WTC11 (cell line): ENCODE measurements at regions not wholly inside any gene's neighbourhood (a gene's known extent, or its start where the extent isn't known, plus 50 kb on each side); places are given as distances from the start of the nearest gene placed in this dataset.

Experiments
- ATAC-seq: fragments of 200-7000 bp; cut with Tn5 transposase; 2 replicates; pipeline ENCODE4 v1.10.0; 2021; ENCODE audit warnings: mild to moderate bottlenecking, moderate library complexity
- CTCF ChIA-PET: fragments of 300-600 bp; sonication (Branson Sonifier 250); formaldehyde crosslinking; loops from one replicate; lab custom pipeline; 2021; ENCODE audit warnings: antibody characterized with exemption; lab: Charles Lee
- POLR2A ChIA-PET: fragments of 350-600 bp; sonication (Branson Sonifier 250); formaldehyde crosslinking; loops from one replicate; lab custom pipeline; 2021; ENCODE audit warnings: antibody characterized with exemption; lab: Charles Lee
- DNase-seq: peaks from one replicate; pipeline ENCODE4 v3.0.0; 2021; ENCODE audit warnings: low spot score
- H3K27ac Mint-ChIP-seq: 2 replicates; pipeline ENCODE4 v1.8.0; 2021; ENCODE audit warnings: mixed read lengths
- H3K27me3 Mint-ChIP-seq: 2 replicates; pipeline ENCODE4 v1.8.0; 2021; ENCODE audit warnings: low read depth, mild to moderate bottlenecking, moderate library complexity, mixed read lengths
- H3K36me3 Mint-ChIP-seq: 2 replicates; pipeline ENCODE4 v1.8.0; 2021; ENCODE audit warnings: mixed read lengths
- H3K4me1 Mint-ChIP-seq: 2 replicates; pipeline ENCODE4 v1.8.0; 2022; ENCODE audit warnings: mixed read lengths
- H3K4me3 Mint-ChIP-seq: 2 replicates; pipeline ENCODE4 v1.8.0; 2021; ENCODE audit warnings: mild to moderate bottlenecking, moderate library complexity, mixed read lengths
- H3K9me3 Mint-ChIP-seq: 2 replicates; pipeline ENCODE4 v1.8.0; 2021; ENCODE audit warnings: mixed read lengths
- ATF2 ChIP-seq: sonication (generic); formaldehyde crosslinking; IDR thresholded peaks from 2 replicates; pipeline ENCODE4 v1.8.1; 2022; ENCODE audit warnings: low read depth, missing genetic modification reagents, borderline replicate concordance
- CREM ChIP-seq: sonication (generic); formaldehyde crosslinking; IDR thresholded peaks from 2 replicates; pipeline ENCODE4 v1.8.1; 2022; ENCODE audit warnings: mild to moderate bottlenecking, missing genetic modification reagents, moderate library complexity
- CTCF ChIP-seq: fragments of 200-600 bp; IDR thresholded peaks from 2 replicates; pipeline ENCODE4 v1.8.0; 2022; ENCODE audit warnings: antibody characterized with exemption
- E2F1 ChIP-seq: sonication (generic); formaldehyde crosslinking; IDR thresholded peaks from 2 replicates; pipeline ENCODE4 v1.8.0; 2022; ENCODE audit warnings: mild to moderate bottlenecking, missing genetic modification reagents
- EMX1 ChIP-seq: fragments of 250-450 bp; sonication (Bioruptor Pico); IDR thresholded peaks from 2 replicates; pipeline ENCODE4 v1.8.0; 2021; ENCODE audit warnings: mild to moderate bottlenecking
- ETV6 ChIP-seq: sonication (generic); formaldehyde crosslinking; IDR thresholded peaks from 2 replicates; pipeline ENCODE4 v1.8.1; 2022; ENCODE audit warnings: mild to moderate bottlenecking, missing genetic modification reagents
- FOXJ3 ChIP-seq: sonication (generic); formaldehyde crosslinking; IDR thresholded peaks from 2 replicates; pipeline ENCODE4 v1.9.0; 2021; ENCODE audit warnings: missing genetic modification reagents, mild to moderate bottlenecking, borderline replicate concordance
- FOXK1 ChIP-seq: sonication (generic); formaldehyde crosslinking; IDR thresholded peaks from 2 replicates; pipeline ENCODE4 v1.8.0; 2022; ENCODE audit warnings: mild to moderate bottlenecking, moderate library complexity, missing genetic modification reagents
- FOXP1 ChIP-seq: sonication (generic); formaldehyde crosslinking; IDR thresholded peaks from 2 replicates; pipeline ENCODE4 v1.8.0; 2022; ENCODE audit warnings: missing genetic modification reagents, mild to moderate bottlenecking, moderate library complexity, borderline replicate concordance
- HMGXB4 ChIP-seq: sonication (generic); formaldehyde crosslinking; IDR thresholded peaks from 2 replicates; pipeline ENCODE4 v1.8.1; 2023; ENCODE audit warnings: mild to moderate bottlenecking, moderate library complexity, missing genetic modification reagents
- IRF2 ChIP-seq: sonication (generic); formaldehyde crosslinking; IDR thresholded peaks from 2 replicates; pipeline ENCODE4 v1.8.0; 2022; ENCODE audit warnings: low read depth, missing genetic modification reagents, borderline replicate concordance
- JAZF1 ChIP-seq: fragments of 250-450 bp; sonication (Bioruptor Pico); IDR thresholded peaks from 2 replicates; pipeline ENCODE4 v1.9.0; 2021; ENCODE audit warnings: moderate library complexity, mild to moderate bottlenecking, inconsistent platforms
- MXD4 ChIP-seq: fragments of 250-450 bp; sonication (Bioruptor Pico); IDR thresholded peaks from 2 replicates; pipeline ENCODE4 v1.8.0; 2021; ENCODE audit warnings: mild to moderate bottlenecking, moderate library complexity, borderline replicate concordance
- NFE2L1 ChIP-seq: sonication (generic); formaldehyde crosslinking; IDR thresholded peaks from 2 replicates; pipeline ENCODE4 v1.8.1; 2023; ENCODE audit warnings: missing genetic modification reagents
- NFYB ChIP-seq: sonication (generic); formaldehyde crosslinking; conservative IDR thresholded peaks from 2 replicates; pipeline ENCODE4 v1.8.0; 2022; ENCODE audit warnings: low read depth, missing genetic modification reagents
- NR2C2 ChIP-seq: sonication (generic); formaldehyde crosslinking; IDR thresholded peaks from 2 replicates; pipeline ENCODE4 v1.8.0; 2022; ENCODE audit warnings: mild to moderate bottlenecking, missing genetic modification reagents
- OVOL2 ChIP-seq: fragments of 250-450 bp; sonication (Bioruptor Pico); IDR thresholded peaks from 2 replicates; pipeline ENCODE4 v1.9.0; 2021; ENCODE audit warnings: mild to moderate bottlenecking, borderline replicate concordance
- PRDM15 ChIP-seq: sonication (generic); formaldehyde crosslinking; IDR thresholded peaks from 2 replicates; pipeline ENCODE4 v1.8.0; 2022; ENCODE audit warnings: missing genetic modification reagents
- RELA ChIP-seq: sonication (generic); formaldehyde crosslinking; IDR thresholded peaks from 2 replicates; pipeline ENCODE4 v1.8.1; 2022; ENCODE audit warnings: missing genetic modification reagents, mild to moderate bottlenecking, borderline replicate concordance
- SMAD4 ChIP-seq: sonication (generic); formaldehyde crosslinking; IDR thresholded peaks from 2 replicates; pipeline ENCODE4 v1.8.0; 2022; ENCODE audit warnings: mild to moderate bottlenecking, missing genetic modification reagents
- ZNF219 ChIP-seq: sonication (generic); formaldehyde crosslinking; IDR thresholded peaks from 2 replicates; pipeline ENCODE4 v1.8.0; 2023; ENCODE audit warnings: missing genetic modification reagents, mild to moderate bottlenecking, borderline replicate concordance
- ZNF263 ChIP-seq: sonication (generic); formaldehyde crosslinking; IDR thresholded peaks from 2 replicates; pipeline ENCODE4 v1.8.1; 2022; ENCODE audit warnings: low read depth, mild to moderate bottlenecking, moderate library complexity, missing genetic modification reagents
- ZNF396 ChIP-seq: fragments of 250-450 bp; sonication (Bioruptor Pico); IDR thresholded peaks from 2 replicates; pipeline ENCODE4 v1.8.0; 2021; ENCODE audit warnings: mild to moderate bottlenecking, moderate library complexity, borderline replicate concordance

GRCh38 chr15:53461677-53462076, 297.8 kb downstream of the WDR72 start:
- Mint-ChIP-seq H3K9me3 (peaks cover 13% of the 10 kb centered on the region; the same call in 1 of the 2 replicates), H3K4me3 (no peak overlapping the region), H3K4me1 (peaks cover 17% of the 10 kb centered on the region), H3K36me3 (no peaks in the 10 kb centered on the region), H3K27me3 (no peaks in the 10 kb centered on the region; the same call in none of the 2 replicates), H3K27ac (no peak overlapping the region)
- ChIA-PET CTCF (no interaction called here), POLR2A (no interaction called here)
- ATAC-seq, result no peak
- TF ChIP-seq JAZF1 (no peak), MXD4 (CRISPR knock-in tag) (no peak), NFYB (no peak), FOXP1 (CRISPR knock-in tag) (no peak), CREM (CRISPR knock-in tag) (no peak), FOXJ3 (no peak), ETV6 (CRISPR knock-in tag) (no peak), SMAD4 (CRISPR knock-in tag) (no peak), NFE2L1 (CRISPR knock-in tag) (no peak), ZNF219 (CRISPR knock-in tag) (no peak), NR2C2 (CRISPR knock-in tag) (no peak), IRF2 (CRISPR knock-in tag) (no peak), ZNF263 (no peak), RELA (CRISPR knock-in tag) (no peak), CTCF (no peak), PRDM15 (CRISPR knock-in tag) (no peak), E2F1 (CRISPR knock-in tag) (no peak), FOXK1 (CRISPR knock-in tag) (no peak)
- DNase-seq, result no peak

GRCh38 chr15:53458736-53459135, 300.7 kb downstream of the WDR72 start:
- H3K27ac Mint-ChIP-seq, result no peak overlapping the region
- H3K36me3 Mint-ChIP-seq, result no peaks in the 10 kb centered on the region
- CTCF ChIA-PET, result no interaction called here
- H3K27me3 Mint-ChIP-seq, result no peaks in the 10 kb centered on the region; the same call in none of the 2 replicates
- no peak overlapping the region for H3K4me3 Mint-ChIP-seq
- peaks cover 17% of the 10 kb centered on the region for H3K4me1 Mint-ChIP-seq
- peaks cover 13% of the 10 kb centered on the region; the same call in 1 of the 2 replicates for H3K9me3 Mint-ChIP-seq
- no peak for DNase-seq
- no peak for ATAC-seq
- POLR2A ChIA-PET, result no interaction called here
- TF ChIP-seq PRDM15 (CRISPR knock-in tag) (no peak), ZNF396 (no peak), MXD4 (CRISPR knock-in tag) (no peak), EMX1 (CRISPR knock-in tag) (no peak), OVOL2 (CRISPR knock-in tag) (no peak), HMGXB4 (CRISPR knock-in tag) (no peak), FOXP1 (CRISPR knock-in tag) (no peak), ATF2 (no peak), ETV6 (CRISPR knock-in tag) (no peak)
